ENCODE measurements at regions not wholly inside any gene's neighbourhood (a gene's known extent, or its start where the extent isn't known, plus 50 kb on each side); places are given as distances from the start of the nearest gene placed in this dataset.

DNA sequence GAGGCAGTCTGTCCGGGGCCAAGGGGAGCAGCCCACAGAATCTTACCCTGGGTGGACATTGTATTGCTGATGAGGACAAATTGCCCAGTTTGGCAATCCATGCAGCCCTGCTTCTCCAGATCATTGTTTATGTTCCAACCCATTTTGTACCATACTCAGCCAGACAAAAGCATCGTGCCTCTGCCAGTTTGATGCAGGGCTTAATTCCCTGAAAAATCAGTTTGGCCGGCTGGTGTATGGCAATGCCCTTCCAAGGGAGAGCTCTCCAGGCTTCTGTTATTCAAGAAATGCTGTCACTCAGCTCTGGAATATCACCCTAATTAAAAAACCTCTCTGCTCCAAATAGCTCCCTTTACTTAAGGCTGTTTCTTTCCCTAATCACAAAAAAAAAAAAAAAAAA, 697.7 kb downstream of the TBC1D22A start:
- no peak overlapping the region for H3K27ac ChIP-seq
- TF ChIP-seq, protein P1, sequence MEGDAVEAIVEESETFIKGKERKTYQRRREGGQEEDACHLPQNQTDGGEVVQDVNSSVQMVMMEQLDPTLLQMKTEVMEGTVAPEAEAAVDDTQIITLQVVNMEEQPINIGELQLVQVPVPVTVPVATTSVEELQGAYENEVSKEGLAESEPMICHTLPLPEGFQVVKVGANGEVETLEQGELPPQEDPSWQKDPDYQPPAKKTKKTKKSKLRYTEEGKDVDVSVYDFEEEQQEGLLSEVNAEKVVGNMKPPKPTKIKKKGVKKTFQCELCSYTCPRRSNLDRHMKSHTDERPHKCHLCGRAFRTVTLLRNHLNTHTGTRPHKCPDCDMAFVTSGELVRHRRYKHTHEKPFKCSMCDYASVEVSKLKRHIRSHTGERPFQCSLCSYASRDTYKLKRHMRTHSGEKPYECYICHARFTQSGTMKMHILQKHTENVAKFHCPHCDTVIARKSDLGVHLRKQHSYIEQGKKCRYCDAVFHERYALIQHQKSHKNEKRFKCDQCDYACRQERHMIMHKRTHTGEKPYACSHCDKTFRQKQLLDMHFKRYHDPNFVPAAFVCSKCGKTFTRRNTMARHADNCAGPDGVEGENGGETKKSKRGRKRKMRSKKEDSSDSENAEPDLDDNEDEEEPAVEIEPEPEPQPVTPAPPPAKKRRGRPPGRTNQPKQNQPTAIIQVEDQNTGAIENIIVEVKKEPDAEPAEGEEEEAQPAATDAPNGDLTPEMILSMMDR (IDR thresholded peaks at IDR 0.05) = no peak
- H3K4me3 ChIP-seq = no peak overlapping the region
- DNase-seq (ENCODE audit: low spot score) = no peak

DNA sequence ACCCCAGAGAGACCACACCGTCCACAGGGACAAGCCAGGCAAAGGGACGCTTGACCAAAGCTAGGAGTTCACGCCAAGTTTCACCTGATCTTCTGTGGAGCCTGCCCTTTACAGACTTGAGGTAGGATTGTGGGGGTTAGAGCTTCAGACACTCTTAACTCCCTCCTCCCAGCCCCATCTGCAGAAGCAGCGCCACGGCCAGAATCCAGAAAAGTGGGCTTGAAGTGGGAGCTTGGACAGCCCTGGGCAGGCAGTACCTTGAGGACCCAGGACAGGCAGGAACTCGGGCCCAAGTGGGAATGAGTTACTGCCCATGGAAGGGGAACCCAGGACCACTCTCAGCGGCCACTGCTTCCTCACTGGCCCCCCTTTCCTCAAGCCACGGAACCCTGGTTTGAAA, 695.9 kb downstream of the TBC1D22A start:
- Histone ChIP-seq H3K4me3 (no peak overlapping the region), H3K27ac (no peak overlapping the region)
- TF ChIP-seq, protein P1 (IDR thresholded peaks at IDR 0.05) = no peak
- no peak for DNase-seq (ENCODE audit: low spot score)

DNA sequence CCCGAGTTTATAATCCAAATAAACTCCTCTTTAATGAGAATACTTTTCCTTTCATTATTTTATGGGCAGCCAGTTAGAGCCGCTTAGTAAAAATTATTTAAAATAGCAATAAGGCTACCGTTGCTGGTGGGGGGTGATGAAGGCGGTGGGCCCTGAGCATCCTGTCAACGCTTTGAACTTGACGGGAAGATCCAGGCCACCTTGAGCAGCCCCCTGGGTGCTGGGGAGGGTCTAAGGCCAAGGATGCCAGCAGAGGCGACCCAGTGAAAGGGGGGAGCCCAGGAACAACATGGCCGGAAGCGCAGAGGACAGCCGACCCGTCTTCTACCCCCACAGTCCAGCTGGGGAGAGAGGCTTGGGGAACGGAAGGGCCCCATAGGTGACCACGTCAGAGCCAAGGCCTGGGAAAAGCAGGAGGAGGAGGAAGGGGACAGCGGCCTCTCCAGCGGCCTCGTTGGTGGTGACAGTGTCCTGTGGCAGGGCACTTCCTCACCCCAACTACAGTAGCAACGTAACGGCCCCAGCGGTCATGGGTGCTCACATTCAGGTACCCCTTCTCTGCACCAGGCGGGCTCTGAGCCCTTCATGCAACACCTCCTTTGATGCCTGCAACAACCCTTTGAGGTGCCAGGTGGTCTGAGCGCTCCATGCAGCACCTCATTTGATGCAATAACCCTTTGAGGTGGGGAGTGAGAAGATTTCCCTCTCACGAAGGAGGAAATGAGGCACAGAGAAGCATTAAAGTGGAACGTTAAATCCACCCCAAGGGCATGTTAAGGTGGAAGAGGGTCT, 695.3 kb downstream of the TBC1D22A start:
- Histone ChIP-seq H3K4me3 (no peak overlapping the region), H3K27ac (no peak overlapping the region)
- DNase-seq (ENCODE audit: low spot score) = no peak
- TF ChIP-seq, protein P1 (IDR thresholded peaks at IDR 0.05) = no peak

DNA sequence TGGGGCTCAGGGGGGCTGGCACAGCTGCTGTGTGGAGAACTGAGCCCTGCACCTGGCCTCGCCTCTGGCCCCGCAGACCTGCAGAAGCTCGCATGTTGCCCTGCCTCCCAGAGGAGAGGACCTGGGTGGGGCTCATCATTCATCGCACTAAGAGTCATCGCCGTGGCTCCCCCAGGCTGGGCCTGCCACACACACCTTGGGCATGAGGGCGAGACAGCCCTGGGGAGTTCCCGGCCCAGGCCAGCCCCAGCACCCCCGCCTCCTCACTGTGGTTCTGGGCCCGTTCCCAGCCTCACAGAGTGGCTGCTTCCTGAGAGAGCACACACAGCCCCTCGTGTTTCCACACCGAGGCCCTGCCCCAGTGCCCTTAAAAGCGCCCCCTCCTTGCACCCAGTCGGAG, 694.6 kb downstream of the TBC1D22A start:
- DNase-seq (ENCODE audit: low spot score) = no peak
- H3K27ac ChIP-seq = no peak overlapping the region
- TF ChIP-seq, protein P1 (IDR thresholded peaks at IDR 0.05) = no peak
- no peak overlapping the region for H3K4me3 ChIP-seq

DNA sequence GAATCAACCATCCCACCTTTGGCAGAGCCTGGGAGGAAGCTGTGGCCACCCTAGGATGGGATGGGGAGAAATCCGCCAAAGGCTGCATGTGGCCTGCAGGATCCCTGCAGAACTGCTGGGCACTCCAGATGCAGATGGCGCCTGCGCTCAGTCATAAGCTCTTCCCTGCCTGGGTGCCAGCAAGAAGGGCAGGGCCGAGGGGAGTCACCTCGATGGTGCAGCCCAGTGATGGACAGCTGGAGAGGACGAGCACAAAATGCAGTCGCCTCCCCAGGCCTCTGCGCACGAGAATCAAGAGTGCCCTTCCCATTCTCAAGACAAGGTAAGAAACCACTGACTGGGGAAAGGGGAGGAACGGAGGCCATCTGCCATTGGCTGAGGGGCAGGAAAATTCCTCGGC, 693.6 kb downstream of the TBC1D22A start:
- TF ChIP-seq, protein P1 (IDR thresholded peaks at IDR 0.05) = no peak
- no peak for DNase-seq (ENCODE audit: low spot score)
- H3K4me3 ChIP-seq = no peak overlapping the region
- H3K27ac ChIP-seq = no peak overlapping the region

DNA sequence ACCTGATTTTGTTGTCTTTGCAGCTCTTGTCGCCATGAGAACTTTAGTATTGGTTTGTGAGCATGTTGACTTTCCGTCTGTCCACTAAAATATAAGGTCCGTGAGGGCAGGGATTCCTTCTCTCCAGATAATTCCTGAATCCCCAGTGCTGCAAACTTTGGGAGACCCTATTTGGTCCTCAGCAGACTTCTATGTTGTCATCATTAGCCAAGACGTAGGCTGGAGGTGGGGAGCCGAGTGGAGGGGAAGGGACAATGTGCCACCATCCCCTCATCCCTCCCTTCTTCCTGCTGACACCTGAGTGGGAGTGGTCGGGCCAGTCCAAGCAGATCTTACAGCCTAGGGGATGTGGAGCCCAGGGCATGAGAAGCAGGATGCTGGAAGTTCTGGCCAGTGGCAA, 690.6 kb downstream of the TBC1D22A start:
- Histone ChIP-seq H3K27ac (no peak overlapping the region), H3K4me3 (no peak overlapping the region)
- TF ChIP-seq, protein P1 (IDR thresholded peaks at IDR 0.05) = no peak
- DNase-seq (ENCODE audit: low spot score) = no peak

DNA sequence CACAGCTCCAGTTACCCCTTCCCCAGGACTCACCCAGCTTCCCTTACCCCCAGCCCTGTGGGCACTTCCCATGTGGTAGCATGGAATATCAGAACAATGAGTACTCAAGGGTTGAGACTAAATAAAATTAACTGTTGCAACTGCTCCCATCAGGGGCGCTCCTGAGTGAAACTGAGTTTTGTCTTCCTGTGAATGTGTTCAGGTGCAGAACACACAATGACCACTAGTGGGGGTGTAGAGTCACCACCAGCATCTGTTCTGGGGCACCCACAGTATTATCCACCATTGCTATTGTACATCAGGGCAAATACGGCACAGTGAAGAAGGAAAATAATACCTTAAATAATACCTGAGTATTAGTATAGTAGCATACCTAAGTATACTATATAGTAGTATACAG, 689.7 kb downstream of the TBC1D22A start:
- Histone ChIP-seq H3K27ac (no peak overlapping the region), H3K4me3 (no peak overlapping the region)
- no peak for DNase-seq (ENCODE audit: low spot score)
- TF ChIP-seq, protein P1 (IDR thresholded peaks at IDR 0.05) = no peak
